H9 (cell line): ENCODE measurements at regions not wholly inside any gene's neighbourhood (a gene's known extent, or its start where the extent isn't known, plus 50 kb on each side); places are given as distances from the start of the nearest gene placed in this dataset.

ENCODE experiments used
- DNase-seq: peaks from one replicate; pipeline ENCODE4 v3.0.0-alpha.2; 2017
- H2AFZ ChIP-seq: one replicate; pipeline ENCODE4 v1.6.1; 2013; ENCODE audit warnings: mild to moderate bottlenecking, low read length, control low read depth, moderate library complexity
- H2AK5ac ChIP-seq: 2 replicates; pipeline ENCODE4 v1.6.1; 2013; ENCODE audit warnings: low read length, control low read depth, mixed read lengths; ENCODE audit not compliant: insufficient read length
- H2BK120ac ChIP-seq: one replicate; pipeline ENCODE4 v1.6.1; 2013; ENCODE audit warnings: low read depth, mild to moderate bottlenecking, low read length, control low read depth, inconsistent platforms; ENCODE audit not compliant: poor library complexity, severe bottlenecking
- H2BK12ac ChIP-seq: 2 replicates; pipeline ENCODE4 v1.6.1; 2013; ENCODE audit warnings: low read length, control low read depth, mixed read lengths, low read depth; ENCODE audit not compliant: insufficient read length
- H2BK15ac ChIP-seq: 2 replicates; pipeline ENCODE4 v1.6.1; 2013; ENCODE audit warnings: low read depth, low read length, control low read depth
- H2BK20ac ChIP-seq: one replicate; pipeline ENCODE4 v1.6.1; 2013; ENCODE audit warnings: low read depth, mild to moderate bottlenecking, low read length, control low read depth, inconsistent platforms; ENCODE audit not compliant: poor library complexity, severe bottlenecking
- H2BK5ac ChIP-seq: 2 replicates; pipeline ENCODE4 v1.6.1; 2013; ENCODE audit warnings: low read length, control low read depth, mixed read lengths; ENCODE audit not compliant: insufficient read length
- H3K14ac ChIP-seq: 2 replicates; pipeline ENCODE4 v1.6.1; 2013; ENCODE audit warnings: low read length, control low read depth; ENCODE audit not compliant: insufficient read depth
- H3K18ac ChIP-seq: 2 replicates; pipeline ENCODE4 v1.6.1; 2013; ENCODE audit warnings: low read depth, mild to moderate bottlenecking, mixed read lengths, low read length, control low read depth; ENCODE audit not compliant: insufficient read length
- H3K23ac ChIP-seq: 2 replicates; pipeline ENCODE4 v1.6.1; 2013; ENCODE audit warnings: low read length, control low read depth, mixed read lengths, low read depth; ENCODE audit not compliant: insufficient read length
- H3K23me2 ChIP-seq: 2 replicates; pipeline ENCODE4 v1.6.1; 2013; ENCODE audit warnings: low read depth, mild to moderate bottlenecking, mixed read lengths, low read length, control low read depth; ENCODE audit not compliant: insufficient read length, poor library complexity, severe bottlenecking
- H3K27ac ChIP-seq: 2 replicates; pipeline ENCODE4 v1.5.1; 2013; ENCODE audit warnings: low read length, control low read depth, mixed read lengths, low read depth; ENCODE audit not compliant: insufficient read length
- H3K27me3 ChIP-seq: 2 replicates; pipeline ENCODE4 v1.6.1; 2013; ENCODE audit warnings: low read length, control low read depth, inconsistent platforms; ENCODE audit not compliant: insufficient read depth
- H3K4ac ChIP-seq: 2 replicates; pipeline ENCODE4 v1.6.1; 2013; ENCODE audit warnings: low read depth, mild to moderate bottlenecking, control low read depth, inconsistent platforms, low read length, moderate library complexity
- H3K4me1 ChIP-seq: 2 replicates; pipeline ENCODE4 v1.6.1; 2013; ENCODE audit warnings: low read length, control low read depth, inconsistent platforms; ENCODE audit not compliant: insufficient read depth
- H3K4me2 ChIP-seq: 2 replicates; pipeline ENCODE4 v1.6.1; 2013; ENCODE audit warnings: low read length, control low read depth, mixed read lengths; ENCODE audit not compliant: insufficient read length, insufficient read depth
- H3K56ac ChIP-seq: 2 replicates; pipeline ENCODE4 v1.6.1; 2013; ENCODE audit warnings: low read depth, mild to moderate bottlenecking, mixed read lengths, low read length, control low read depth; ENCODE audit not compliant: insufficient read length
- H3K79me1 ChIP-seq: 2 replicates; pipeline ENCODE4 v1.6.1; 2013; ENCODE audit warnings: low read depth, mild to moderate bottlenecking, moderate library complexity, low read length, control low read depth, inconsistent platforms; ENCODE audit not compliant: insufficient read depth, poor library complexity, severe bottlenecking
- H3K79me2 ChIP-seq: 2 replicates; pipeline ENCODE4 v1.6.1; 2013; ENCODE audit warnings: low read length, control low read depth, inconsistent platforms; ENCODE audit not compliant: insufficient read depth
- H3K9ac ChIP-seq: 2 replicates; pipeline ENCODE4 v1.6.1; 2013; ENCODE audit warnings: low read length, control low read depth, mixed read lengths; ENCODE audit not compliant: insufficient read length; ENCODE audit errors: extremely low read depth
- H3K9me3 ChIP-seq: one replicate; pipeline ENCODE4 v1.6.1; 2013; ENCODE audit warnings: low read depth, low read length, inconsistent platforms; ENCODE audit not compliant: control insufficient read depth
- H3T11ph ChIP-seq: one replicate; pipeline ENCODE4 v1.6.1; 2013; ENCODE audit warnings: mild to moderate bottlenecking, low read length, control low read depth, inconsistent platforms
- H4K20me1 ChIP-seq: one replicate; pipeline ENCODE4 v1.6.1; 2013; ENCODE audit not compliant: control insufficient read depth, insufficient read length, insufficient read depth
- H4K5ac ChIP-seq: 2 replicates; pipeline ENCODE4 v1.6.1; 2013; ENCODE audit warnings: low read depth, mild to moderate bottlenecking, mixed read lengths, low read length, control low read depth; ENCODE audit not compliant: insufficient read length
- H4K8ac ChIP-seq: replicated peaks from 2 replicates; pipeline ENCODE4 v1.6.1; 2013; ENCODE audit warnings: low read length, control low read depth, mixed read lengths, low read depth; ENCODE audit not compliant: insufficient read length
- H4K91ac ChIP-seq: 2 replicates; pipeline ENCODE4 v1.6.1; 2013; ENCODE audit warnings: low read depth, mild to moderate bottlenecking, moderate library complexity, mixed read lengths, low read length, control low read depth; ENCODE audit not compliant: insufficient read length
- H3K27ac Mint-ChIP-seq, 3 experiments: 2 replicates in 2 of 3; 3 replicates in 1 of 3; pipeline ENCODE4 v1.8.0; 2020 to 2021; ENCODE audit warnings: mixed read lengths in 3 of 3, mild to moderate bottlenecking in 1 of 3, moderate library complexity in 1 of 3
- H3K27me3 Mint-ChIP-seq: 2 replicates; pipeline ENCODE4 v1.8.0; 2021; ENCODE audit warnings: low read depth, mild to moderate bottlenecking, moderate library complexity, mixed read lengths
- H3K36me3 Mint-ChIP-seq, 3 experiments: 2 replicates in 2 of 3; 3 replicates in 1 of 3; pipeline ENCODE4 v1.8.0; 2020 to 2021; ENCODE audit warnings: low read depth in 3 of 3, mixed read lengths in 3 of 3; ENCODE audit not compliant: insufficient read depth in 1 of 3
- H3K4me1 Mint-ChIP-seq, 2 experiments: 2 replicates each; pipeline ENCODE4 v1.8.0; 2020; ENCODE audit warnings: mixed read lengths in 2 of 2
- H3K4me3 Mint-ChIP-seq, 2 experiments: 2 replicates in 1 of 2; 3 replicates in 1 of 2; pipeline ENCODE4 v1.8.0; 2020 to 2021; ENCODE audit warnings: mild to moderate bottlenecking in 2 of 2, mixed read lengths in 2 of 2, moderate library complexity in 1 of 2
- H3K9me3 Mint-ChIP-seq, 2 experiments: 2 replicates in 1 of 2; 3 replicates in 1 of 2; pipeline ENCODE4 v1.8.0; 2020; ENCODE audit warnings: mild to moderate bottlenecking in 2 of 2, mixed read lengths in 2 of 2, moderate library complexity in 1 of 2
- WGBS: extraction: QIAGEN DNeasy Blood & Tissue Kit; methylation state at CpG from one replicate; pipeline ENCODE4 v1.1.7; 2013; ENCODE audit warnings: missing lambda C conversion rate, low lambda C conversion rate, mixed read lengths; ENCODE audit not compliant: insufficient read length; ENCODE audit errors: extremely low coverage; 5-methylcytosine and 5-hydroxymethylcytosine counted together
- TF ChIP-seq, protein P1 (sequence below): fragments of 200-600 bp; sonication (generic); conservative IDR thresholded peaks from 3 replicates; pipeline ENCODE4 v1.8.0; 2021; ENCODE audit warnings: antibody characterized with exemption, mild to moderate bottlenecking

DNA sequence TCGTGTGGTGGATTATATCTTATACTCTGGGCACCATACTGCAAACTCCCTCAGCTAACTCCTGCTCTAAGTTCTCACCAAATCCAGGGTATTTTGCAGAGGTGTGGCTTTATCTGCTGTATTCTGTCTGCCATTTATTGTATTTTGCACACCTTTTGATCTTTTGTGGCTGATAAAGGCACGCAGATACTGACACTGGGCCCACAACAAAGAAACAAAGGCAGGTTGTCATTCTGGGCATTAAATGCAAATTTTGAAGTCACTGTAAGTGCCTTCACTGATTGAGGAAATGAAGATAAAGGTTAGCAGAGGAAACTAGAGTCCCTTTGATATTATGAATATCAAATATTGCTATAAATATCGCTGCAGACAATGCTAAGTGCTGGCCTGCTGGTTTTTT, 265.8 kb upstream of the MEIS1 start:
- TF ChIP-seq, protein P1, sequence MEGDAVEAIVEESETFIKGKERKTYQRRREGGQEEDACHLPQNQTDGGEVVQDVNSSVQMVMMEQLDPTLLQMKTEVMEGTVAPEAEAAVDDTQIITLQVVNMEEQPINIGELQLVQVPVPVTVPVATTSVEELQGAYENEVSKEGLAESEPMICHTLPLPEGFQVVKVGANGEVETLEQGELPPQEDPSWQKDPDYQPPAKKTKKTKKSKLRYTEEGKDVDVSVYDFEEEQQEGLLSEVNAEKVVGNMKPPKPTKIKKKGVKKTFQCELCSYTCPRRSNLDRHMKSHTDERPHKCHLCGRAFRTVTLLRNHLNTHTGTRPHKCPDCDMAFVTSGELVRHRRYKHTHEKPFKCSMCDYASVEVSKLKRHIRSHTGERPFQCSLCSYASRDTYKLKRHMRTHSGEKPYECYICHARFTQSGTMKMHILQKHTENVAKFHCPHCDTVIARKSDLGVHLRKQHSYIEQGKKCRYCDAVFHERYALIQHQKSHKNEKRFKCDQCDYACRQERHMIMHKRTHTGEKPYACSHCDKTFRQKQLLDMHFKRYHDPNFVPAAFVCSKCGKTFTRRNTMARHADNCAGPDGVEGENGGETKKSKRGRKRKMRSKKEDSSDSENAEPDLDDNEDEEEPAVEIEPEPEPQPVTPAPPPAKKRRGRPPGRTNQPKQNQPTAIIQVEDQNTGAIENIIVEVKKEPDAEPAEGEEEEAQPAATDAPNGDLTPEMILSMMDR = no peak
- no CpG with 5 or more reads among the region's 3 CpGs for WGBS
- H2BK5ac ChIP-seq = no peak overlapping the region

More for the DNA sequence above, 265.8 kb upstream of the MEIS1 start:
- Histone ChIP-seq H4K91ac (no peak overlapping the region), H4K20me1 (no peaks in the 10 kb centered on the region), H3K79me2 (no peaks in the 10 kb centered on the region), H3K23ac (no peak overlapping the region), H3K27me3 (no peaks in the 10 kb centered on the region), H4K8ac (no peak overlapping the region), H2AFZ (no peak overlapping the region), H3T11ph (no peak overlapping the region), H2BK15ac (no peak overlapping the region), H3K4ac (no peak overlapping the region), H2BK120ac (no peak overlapping the region), H3K79me1 (no peaks in the 10 kb centered on the region), H4K5ac (no peak overlapping the region), H2AK5ac (no peak overlapping the region), H3K9ac (no peak overlapping the region), H2BK12ac (no peak overlapping the region), H2BK20ac (no peak overlapping the region), H3K4me1 (no peaks in the 10 kb centered on the region), H3K4me2 (no peak overlapping the region), H3K27ac (no peak overlapping the region), H3K56ac (no peak overlapping the region), H3K18ac (no peak overlapping the region), H3K14ac (no peak overlapping the region), H3K9me3 (no peaks in the 10 kb centered on the region), H3K23me2 (no peaks in the 10 kb centered on the region)
- DNase-seq = no peak
- peaks cover 0 to 9% of the 10 kb centered on the region in 2 experiments; a peak in 1 of 4 replicates for H3K4me1 Mint-ChIP-seq
- H3K27ac Mint-ChIP-seq = no peak overlapping the region
- no peak overlapping the region for H3K4me3 Mint-ChIP-seq
- H3K9me3 Mint-ChIP-seq = no peaks in the 10 kb centered on the region
- H3K27me3 Mint-ChIP-seq = no peaks in the 10 kb centered on the region
- H3K36me3 Mint-ChIP-seq = no peaks in the 10 kb centered on the region
